ENCODE measurements at regions not wholly inside any gene's neighbourhood (a gene's known extent, or its start where the extent isn't known, plus 50 kb on each side); places are given as distances from the start of the nearest gene placed in this dataset.

DNA sequence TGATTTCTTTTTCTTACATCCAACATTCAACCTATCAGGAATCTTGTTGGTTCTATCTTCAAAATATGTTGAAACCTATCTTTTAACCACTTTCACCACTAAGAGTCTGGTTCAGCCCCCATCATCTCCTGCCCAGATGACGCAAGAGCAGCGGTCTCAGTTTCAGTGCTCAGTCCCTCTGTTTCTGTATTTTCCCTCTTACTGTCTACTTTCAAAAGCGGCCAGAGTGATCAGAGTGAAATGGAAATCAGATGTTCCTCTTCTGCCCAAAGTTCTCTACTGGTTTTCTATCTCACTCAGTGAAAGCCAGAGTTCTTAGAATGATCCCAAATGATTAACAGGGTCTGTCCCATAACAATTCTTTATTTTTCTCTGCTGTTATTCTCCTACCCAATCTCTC is 147.9 kb upstream of the PDE7B start:
- TF ChIP-seq, protein P1, sequence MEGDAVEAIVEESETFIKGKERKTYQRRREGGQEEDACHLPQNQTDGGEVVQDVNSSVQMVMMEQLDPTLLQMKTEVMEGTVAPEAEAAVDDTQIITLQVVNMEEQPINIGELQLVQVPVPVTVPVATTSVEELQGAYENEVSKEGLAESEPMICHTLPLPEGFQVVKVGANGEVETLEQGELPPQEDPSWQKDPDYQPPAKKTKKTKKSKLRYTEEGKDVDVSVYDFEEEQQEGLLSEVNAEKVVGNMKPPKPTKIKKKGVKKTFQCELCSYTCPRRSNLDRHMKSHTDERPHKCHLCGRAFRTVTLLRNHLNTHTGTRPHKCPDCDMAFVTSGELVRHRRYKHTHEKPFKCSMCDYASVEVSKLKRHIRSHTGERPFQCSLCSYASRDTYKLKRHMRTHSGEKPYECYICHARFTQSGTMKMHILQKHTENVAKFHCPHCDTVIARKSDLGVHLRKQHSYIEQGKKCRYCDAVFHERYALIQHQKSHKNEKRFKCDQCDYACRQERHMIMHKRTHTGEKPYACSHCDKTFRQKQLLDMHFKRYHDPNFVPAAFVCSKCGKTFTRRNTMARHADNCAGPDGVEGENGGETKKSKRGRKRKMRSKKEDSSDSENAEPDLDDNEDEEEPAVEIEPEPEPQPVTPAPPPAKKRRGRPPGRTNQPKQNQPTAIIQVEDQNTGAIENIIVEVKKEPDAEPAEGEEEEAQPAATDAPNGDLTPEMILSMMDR (IDR thresholded peaks at IDR 0.05; ENCODE audit: low read depth, low read length): no peak
- TF ChIP-seq, protein P2, sequence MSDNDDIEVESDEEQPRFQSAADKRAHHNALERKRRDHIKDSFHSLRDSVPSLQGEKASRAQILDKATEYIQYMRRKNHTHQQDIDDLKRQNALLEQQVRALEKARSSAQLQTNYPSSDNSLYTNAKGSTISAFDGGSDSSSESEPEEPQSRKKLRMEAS (IDR thresholded peaks at IDR 0.05; ENCODE audit: low read depth, low read length): no peak
- TF ChIP-seq POLR2A (IDR thresholded peaks at IDR 0.05; ENCODE audit: extremely low read depth, insufficient read length): no peak
